ENCODE measurements at regions not wholly inside any gene's neighbourhood (a gene's known extent, or its start where the extent isn't known, plus 50 kb on each side); places are given as distances from the start of the nearest gene placed in this dataset.
A peak's percentile ranks its signal among the peaks of the same experiment; 100 is the strongest.

GRCh38 chr5:39870137-39870536 is 445.4 kb upstream of the DAB2 start:
- intact Hi-C loops (cut with DNase I): no loop called here
- Histone ChIP-seq H3K4me1 (ENCODE audit: control insufficient read depth, insufficient read depth, low read length) (no peaks in the 10 kb centered on the region), H3K27me3 (ENCODE audit: control insufficient read depth, insufficient read depth) (no peaks in the 10 kb centered on the region), H3K4me3 (ENCODE audit: low read length) (no peak overlapping the region), H3K9me3 (ENCODE audit: control insufficient read depth, low read length) (peaks cover 2% of the 10 kb centered on the region), H3K27ac (ENCODE audit: low read length) (no peak overlapping the region)
- no peak for ATAC-seq
- DNase-seq: no peak

DNA sequence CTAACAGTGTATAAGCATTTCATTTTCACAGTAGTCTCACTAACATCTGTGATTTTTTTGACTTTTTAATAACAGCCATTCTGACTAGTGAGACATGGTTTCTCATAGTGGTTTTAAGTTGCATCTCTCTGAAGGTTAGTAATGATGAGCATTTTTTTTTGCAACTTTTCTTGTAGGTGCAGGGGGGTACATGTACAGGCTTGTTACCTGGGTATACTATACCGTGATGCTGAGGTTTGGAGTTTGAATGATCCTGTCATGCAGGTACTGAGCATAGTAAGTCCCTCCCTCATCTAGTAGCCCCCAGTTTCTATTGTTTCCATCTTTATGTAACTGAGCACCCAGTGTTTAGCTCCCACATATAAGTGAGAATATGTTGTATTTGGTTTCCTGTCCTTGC is 444.6 kb upstream of the DAB2 start:
- 84% methylated on average over 1 of the region's 1 CpG for WGBS
- DNase-seq: no peak
- Histone ChIP-seq H3K27ac (ENCODE audit: low read length) (no peak overlapping the region), H3K9me3 (ENCODE audit: control insufficient read depth, low read length) (peaks cover 2% of the 10 kb centered on the region), H3K4me3 (ENCODE audit: low read length) (no peak overlapping the region), H3K4me1 (ENCODE audit: control insufficient read depth, insufficient read depth, low read length) (no peaks in the 10 kb centered on the region), H3K27me3 (ENCODE audit: control insufficient read depth, insufficient read depth) (no peaks in the 10 kb centered on the region)
- ATAC-seq: no peak
- intact Hi-C loops (cut with DNase I): no loop called here

DNA sequence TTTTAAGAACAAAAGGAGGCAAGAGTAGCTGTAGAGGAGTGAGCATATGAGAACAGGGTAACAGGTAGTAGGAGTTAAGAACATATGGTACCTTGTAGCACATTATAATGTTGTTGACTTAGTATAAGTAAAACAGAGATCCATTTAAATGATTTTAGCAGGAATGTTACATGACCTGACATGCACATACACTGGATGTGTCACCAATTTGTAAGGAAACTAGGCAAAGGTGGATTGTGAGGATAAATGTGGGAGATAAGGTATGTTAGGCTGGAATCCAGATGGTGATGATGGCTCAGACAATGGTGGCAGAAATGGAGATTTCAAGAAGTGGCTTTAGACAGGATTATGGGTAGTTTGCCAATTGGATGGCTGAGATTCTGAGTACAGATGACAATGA is 443.1 kb upstream of the DAB2 start:
- no peaks in the 10 kb centered on the region for H3K4me1 ChIP-seq (ENCODE audit: control insufficient read depth, insufficient read depth, low read length)
- peaks cover 2% of the 10 kb centered on the region for H3K9me3 ChIP-seq (ENCODE audit: control insufficient read depth, low read length)
- no peak overlapping the region for H3K27ac ChIP-seq (ENCODE audit: low read length)
- ATAC-seq (no peak), DNase-seq (no peak)
- no peak overlapping the region for H3K4me3 ChIP-seq (ENCODE audit: low read length)
- intact Hi-C loops (cut with DNase I): no loop called here
- H3K27me3 ChIP-seq (ENCODE audit: control insufficient read depth, insufficient read depth): no peaks in the 10 kb centered on the region

GRCh38 chr5:39863926-39864552 is 439.3 kb upstream of the DAB2 start:
- Histone ChIP-seq H3K9me3 (ENCODE audit: control insufficient read depth, low read length) (peaks cover 2% of the 10 kb centered on the region), H3K4me1 (ENCODE audit: control insufficient read depth, insufficient read depth, low read length) (no peaks in the 10 kb centered on the region), H3K27ac (ENCODE audit: low read length) (no peak overlapping the region), H3K27me3 (ENCODE audit: control insufficient read depth, insufficient read depth) (no peaks in the 10 kb centered on the region), H3K4me3 (ENCODE audit: low read length) (no peak overlapping the region)
- WGBS: 84% methylated on average over 7 of the region's 7 CpGs
- intact Hi-C loops (cut with DNase I): no loop called here
- peak in 1 of 3 donors; percentile 30 for DNase-seq
- no peak for ATAC-seq

- WGBS: 80% methylated on average over 3 of the region's 3 CpGs
- Histone ChIP-seq H3K9me3 (ENCODE audit: control insufficient read depth, low read length) (no peaks in the 10 kb centered on the region), H3K27ac (ENCODE audit: low read length) (no peak overlapping the region), H3K27me3 (ENCODE audit: control insufficient read depth, insufficient read depth) (no peaks in the 10 kb centered on the region), H3K4me1 (ENCODE audit: control insufficient read depth, insufficient read depth, low read length) (no peaks in the 10 kb centered on the region), H3K4me3 (ENCODE audit: low read length) (no peak overlapping the region)
- DNase-seq (no peak), ATAC-seq (no peak)
- intact Hi-C loops (cut with DNase I): no loop called here
Observed at GRCh38 chr5:39857041-39857440, 432.3 kb upstream of the DAB2 start.

GRCh38 chr5:39854771-39855410 is 430.1 kb upstream of the DAB2 start:
- Histone ChIP-seq H3K9me3 (ENCODE audit: control insufficient read depth, low read length) (no peaks in the 10 kb centered on the region), H3K27me3 (ENCODE audit: control insufficient read depth, insufficient read depth) (no peaks in the 10 kb centered on the region), H3K27ac (ENCODE audit: low read length) (no peak overlapping the region), H3K4me1 (ENCODE audit: control insufficient read depth, insufficient read depth, low read length) (no peaks in the 10 kb centered on the region), H3K4me3 (ENCODE audit: low read length) (no peak overlapping the region)
- DNase-seq (no peak), ATAC-seq (peak in 1 of 2 donors; percentile 29)
- intact Hi-C loops (cut with DNase I): no loop called here
- 53% methylated on average over 2 of the region's 2 CpGs for WGBS

- Histone ChIP-seq H3K27me3 (ENCODE audit: control insufficient read depth, insufficient read depth) (no peaks in the 10 kb centered on the region), H3K9me3 (ENCODE audit: control insufficient read depth, low read length) (peaks cover 3% of the 10 kb centered on the region), H3K27ac (ENCODE audit: low read length) (no peak overlapping the region), H3K4me1 (ENCODE audit: control insufficient read depth, insufficient read depth, low read length) (no peaks in the 10 kb centered on the region), H3K4me3 (ENCODE audit: low read length) (no peak overlapping the region)
- ATAC-seq: no peak
- intact Hi-C loops (cut with DNase I): no loop called here
- no peak for DNase-seq
- 66% methylated on average over 4 of the region's 4 CpGs for WGBS
Observed at GRCh38 chr5:39850291-39850690, 425.5 kb upstream of the DAB2 start.

DNA sequence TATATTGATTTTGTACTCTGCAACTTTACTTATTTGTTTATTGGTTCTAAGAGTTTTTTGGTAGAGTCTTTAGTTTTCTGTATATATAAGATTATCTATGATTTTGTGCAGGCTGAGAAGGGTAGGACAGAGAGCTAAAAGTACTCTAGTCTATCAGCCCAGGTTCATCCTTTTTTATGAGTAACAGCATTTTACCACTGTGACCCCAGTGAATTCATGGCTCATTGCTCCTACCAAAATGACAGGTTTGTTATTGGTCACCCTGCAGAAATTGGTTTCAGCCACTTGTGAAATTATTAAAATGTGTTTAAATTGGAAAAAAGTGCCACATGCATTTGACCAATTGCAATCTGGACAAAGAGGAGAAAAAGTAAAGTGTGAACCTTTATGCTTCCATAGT is 421.4 kb upstream of the DAB2 start:
- no peak for ATAC-seq
- intact Hi-C loops (cut with DNase I): no loop called here
- H3K9me3 ChIP-seq (ENCODE audit: control insufficient read depth, low read length): peaks cover 3% of the 10 kb centered on the region

DNA sequence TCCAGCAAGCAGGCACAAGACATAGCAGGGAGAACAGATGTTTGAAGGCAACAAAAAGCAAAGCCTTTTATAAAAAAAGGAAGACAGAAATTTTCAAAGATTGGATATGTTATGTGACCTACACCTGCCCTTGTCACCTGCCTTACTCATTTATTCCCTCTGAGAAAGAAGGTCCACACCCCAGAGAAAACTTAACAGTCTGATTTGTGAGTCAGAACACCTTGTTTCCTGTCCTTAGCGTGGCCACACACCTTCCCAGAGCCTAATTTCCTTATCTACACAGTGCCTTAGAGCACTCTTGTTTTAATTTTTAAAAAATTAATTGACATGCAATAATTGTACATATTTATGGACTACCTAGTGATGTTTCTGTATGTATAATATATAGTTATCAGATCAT is 419.0 kb upstream of the DAB2 start:
- Histone ChIP-seq H3K4me1 (ENCODE audit: control insufficient read depth, insufficient read depth, low read length) (no peaks in the 10 kb centered on the region), H3K4me3 (ENCODE audit: low read length) (no peak overlapping the region), H3K27me3 (ENCODE audit: control insufficient read depth, insufficient read depth) (no peaks in the 10 kb centered on the region), H3K27ac (ENCODE audit: low read length) (no peak overlapping the region), H3K9me3 (ENCODE audit: control insufficient read depth, low read length) (peaks cover 7% of the 10 kb centered on the region)
- 59% methylated on average over 1 of the region's 1 CpG for WGBS
- intact Hi-C loops (cut with DNase I): no loop called here
- ATAC-seq (no peak), DNase-seq (no peak)

More for the DNA sequence above, 421.4 kb upstream of the DAB2 start:
- no peak overlapping the region for H3K27ac ChIP-seq (ENCODE audit: low read length)
- no peaks in the 10 kb centered on the region for H3K4me1 ChIP-seq (ENCODE audit: control insufficient read depth, insufficient read depth, low read length)
- no peak overlapping the region for H3K4me3 ChIP-seq (ENCODE audit: low read length)
- DNase-seq: no peak
- H3K27me3 ChIP-seq (ENCODE audit: control insufficient read depth, insufficient read depth): no peaks in the 10 kb centered on the region

GRCh38 chr5:39835371-39835770 is 410.6 kb upstream of the DAB2 start:
- H3K4me3 ChIP-seq (ENCODE audit: low read length): no peak overlapping the region
- ATAC-seq (no peak), DNase-seq (no peak)
- H3K27me3 ChIP-seq (ENCODE audit: control insufficient read depth, insufficient read depth): no peaks in the 10 kb centered on the region
- no peaks in the 10 kb centered on the region for H3K4me1 ChIP-seq (ENCODE audit: control insufficient read depth, insufficient read depth, low read length)
- 87% methylated on average over 3 of the region's 3 CpGs for WGBS
- peaks cover 2% of the 10 kb centered on the region for H3K9me3 ChIP-seq (ENCODE audit: control insufficient read depth, low read length)
- no peak overlapping the region for H3K27ac ChIP-seq (ENCODE audit: low read length)
- intact Hi-C loops (cut with DNase I): no loop called here

- ATAC-seq: no peak
- no peak for DNase-seq
- Histone ChIP-seq H3K27me3 (ENCODE audit: control insufficient read depth, insufficient read depth) (no peaks in the 10 kb centered on the region), H3K9me3 (ENCODE audit: control insufficient read depth, low read length) (peaks cover 3% of the 10 kb centered on the region), H3K27ac (ENCODE audit: low read length) (no peak overlapping the region), H3K4me1 (ENCODE audit: control insufficient read depth, insufficient read depth, low read length) (no peaks in the 10 kb centered on the region), H3K4me3 (ENCODE audit: low read length) (no peak overlapping the region)
- intact Hi-C loops (cut with DNase I): no loop called here
- 88% methylated on average over 1 of the region's 1 CpG for WGBS
Observed at GRCh38 chr5:39829441-39829840, 404.7 kb upstream of the DAB2 start.

DNA sequence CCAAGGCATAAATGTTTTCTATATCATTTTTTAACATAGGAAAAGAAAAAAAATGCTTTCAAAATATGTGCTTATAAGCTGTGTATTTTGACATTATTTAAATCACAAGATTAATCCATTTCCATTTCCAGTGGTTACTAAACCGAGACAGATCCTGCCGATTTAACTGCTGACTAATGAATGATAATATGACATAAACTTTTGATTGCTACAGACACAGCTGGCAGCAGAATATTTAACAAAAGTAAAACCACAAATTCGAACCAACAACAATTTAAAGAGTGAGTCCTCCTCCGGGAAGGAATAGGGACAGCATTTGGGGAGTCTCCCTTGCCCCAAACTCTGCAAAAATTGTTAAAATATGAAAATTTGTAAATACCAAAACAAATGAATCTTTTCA is 401.3 kb upstream of the DAB2 start:
- Histone ChIP-seq H3K27me3 (ENCODE audit: control insufficient read depth, insufficient read depth) (no peaks in the 10 kb centered on the region), H3K9me3 (ENCODE audit: control insufficient read depth, low read length) (peaks cover 3% of the 10 kb centered on the region), H3K4me1 (ENCODE audit: control insufficient read depth, insufficient read depth, low read length) (no peaks in the 10 kb centered on the region), H3K27ac (ENCODE audit: low read length) (no peak overlapping the region), H3K4me3 (ENCODE audit: low read length) (no peak overlapping the region)
- DNase-seq: no peak
- ATAC-seq: no peak
- intact Hi-C loops (cut with DNase I): no loop called here
- WGBS: 74% methylated on average over 4 of the region's 4 CpGs

All from right cardiac atrium (tissue), 5 donors.